GM18858 (cell line): ENCODE measurements at regions not wholly inside any gene's neighbourhood (a gene's known extent, or its start where the extent isn't known, plus 50 kb on each side); places are given as distances from the start of the nearest gene placed in this dataset.
A peak's percentile ranks its signal among the peaks of the same experiment; 100 is the strongest.
"Not testable (repeated sequence)": the region's sequence is repeated elsewhere in the genome, so short reads cannot be mapped to it uniquely, and the experiment has no call there.

Experiments used
- ATAC-seq: cut with Tn5 transposase; IDR thresholded peaks from one replicate; pipeline ENCODE4 v1.9.1; 2021; ENCODE audit not compliant: unreplicated experiment

- not testable (repeated sequence) for ATAC-seq
Measured at GRCh38 chr4:68720723-68721122, 50.3 kb upstream of the UGT2B15 start.

DNA sequence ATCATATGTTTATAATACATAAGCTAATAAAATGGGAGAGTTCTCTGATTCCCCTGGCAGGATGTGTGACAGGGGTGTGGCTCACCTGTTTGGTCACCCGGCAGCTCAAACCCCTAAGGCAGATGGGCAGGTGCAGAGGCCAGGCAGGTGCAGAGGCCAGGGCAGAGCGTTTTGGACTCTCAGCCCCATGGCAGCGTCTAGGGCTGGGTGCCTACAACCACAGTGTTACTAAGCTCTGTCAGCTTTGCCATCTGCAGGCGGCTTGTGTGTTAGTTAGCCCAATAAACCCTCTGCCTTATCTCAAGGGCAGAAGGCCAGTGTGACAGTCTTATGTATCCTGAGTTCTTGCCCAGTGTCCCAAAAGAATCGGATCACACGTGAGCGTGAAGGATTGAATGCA lies 54.0 kb upstream of the UGT2B15 start:
- ATAC-seq: no peak

DNA sequence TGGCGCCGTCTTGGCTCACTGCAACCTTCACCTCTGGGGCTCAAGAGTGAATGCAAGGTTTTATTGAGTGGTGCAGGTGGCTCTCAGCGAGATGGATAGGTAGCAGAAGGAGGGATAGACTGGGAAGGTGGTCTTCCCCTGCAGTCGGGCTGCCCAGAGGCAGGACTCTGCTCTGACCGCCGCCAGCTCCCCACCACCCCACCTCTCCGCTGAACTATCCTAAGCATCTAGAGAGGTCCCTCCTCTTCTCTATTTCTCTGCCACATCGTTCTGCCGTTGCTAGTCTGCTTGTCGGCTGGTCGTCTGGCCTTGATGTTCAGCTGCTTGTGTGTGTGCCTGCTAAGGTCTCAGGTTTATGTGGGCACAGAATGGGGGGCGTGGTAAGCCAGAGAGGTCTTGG lies 54.5 kb upstream of the UGT2B15 start:
- no peak for ATAC-seq

- peak; percentile 78 for ATAC-seq
Measured at GRCh38 chr4:68732653-68733466, 62.4 kb upstream of the UGT2B15 start.

DNA sequence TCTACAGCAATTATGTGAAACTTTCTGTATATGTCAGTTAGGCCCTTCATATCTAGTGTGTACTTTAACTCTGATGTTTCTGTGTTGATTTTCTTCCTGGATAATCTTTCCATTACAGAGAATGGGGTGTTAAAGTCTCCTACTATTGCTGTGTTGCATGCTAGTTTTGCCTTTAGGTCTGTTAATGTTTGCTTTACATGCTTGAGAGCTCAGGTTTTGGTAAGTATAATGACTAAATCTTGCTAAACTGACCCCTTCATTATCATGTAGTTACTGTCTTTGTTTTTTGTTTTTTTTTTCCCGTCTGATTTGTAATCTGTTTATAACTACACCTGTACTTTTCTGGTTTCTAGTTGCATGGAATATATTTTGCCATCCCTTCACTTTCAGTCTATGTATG lies 63.6 kb upstream of the UGT2B15 start:
- ATAC-seq: peak; percentile 63

- ATAC-seq: no peak
Measured at GRCh38 chr4:68735106-68735505, 64.7 kb upstream of the UGT2B15 start.

GRCh38 chr4:68736813-68737212 lies 66.4 kb upstream of the UGT2B15 start:
- ATAC-seq: no peak

GRCh38 chr4:68738036-68738435 lies 67.6 kb upstream of the UGT2B15 start:
- no peak for ATAC-seq

DNA sequence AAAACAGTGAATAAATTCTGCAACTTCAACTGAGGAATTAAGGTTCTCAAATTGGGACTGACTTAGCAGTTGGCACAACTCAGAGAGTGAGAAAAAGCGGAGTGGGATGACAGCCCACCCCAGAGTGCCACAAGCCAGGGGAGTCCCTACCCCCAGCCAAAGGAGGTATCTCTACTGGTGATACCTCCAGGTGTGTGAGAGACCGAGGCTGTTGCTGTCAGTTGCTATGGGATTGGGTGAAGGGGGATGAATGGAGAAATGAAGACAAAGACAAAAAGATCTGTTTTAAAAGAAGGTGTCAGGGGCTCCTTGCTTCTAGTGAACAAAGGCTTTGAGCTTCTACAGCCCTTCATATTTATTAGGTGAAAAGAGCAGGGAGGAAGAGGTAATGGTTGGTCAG lies 71.4 kb upstream of the UGT2B10 start:
- no peak for ATAC-seq

GRCh38 chr4:68748181-68748991 lies 67.4 kb upstream of the UGT2B10 start:
- ATAC-seq: no peak

- no peak for ATAC-seq
Measured at GRCh38 chr4:68750555-68750954, 65.2 kb upstream of the UGT2B10 start.

DNA sequence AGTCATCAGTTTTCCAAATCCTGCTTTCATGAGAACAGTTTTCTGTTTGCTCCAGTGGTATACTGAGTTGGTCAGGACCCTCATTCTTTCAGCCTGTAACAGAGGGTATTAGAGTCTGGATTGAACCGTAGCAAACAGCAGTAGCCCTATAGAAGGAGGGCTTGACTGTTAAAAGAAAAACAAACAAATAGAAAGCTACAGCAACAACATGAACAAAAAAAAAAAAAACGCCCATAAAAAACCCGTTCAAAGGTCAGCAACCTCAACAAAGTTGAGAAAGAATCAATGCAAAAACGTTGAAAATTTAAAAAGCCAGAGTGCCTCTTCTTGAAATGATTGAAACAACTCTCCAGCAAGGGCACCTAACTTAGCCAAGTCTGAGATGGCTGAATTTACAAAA lies 64.7 kb upstream of the UGT2B10 start:
- ATAC-seq: no peak

DNA sequence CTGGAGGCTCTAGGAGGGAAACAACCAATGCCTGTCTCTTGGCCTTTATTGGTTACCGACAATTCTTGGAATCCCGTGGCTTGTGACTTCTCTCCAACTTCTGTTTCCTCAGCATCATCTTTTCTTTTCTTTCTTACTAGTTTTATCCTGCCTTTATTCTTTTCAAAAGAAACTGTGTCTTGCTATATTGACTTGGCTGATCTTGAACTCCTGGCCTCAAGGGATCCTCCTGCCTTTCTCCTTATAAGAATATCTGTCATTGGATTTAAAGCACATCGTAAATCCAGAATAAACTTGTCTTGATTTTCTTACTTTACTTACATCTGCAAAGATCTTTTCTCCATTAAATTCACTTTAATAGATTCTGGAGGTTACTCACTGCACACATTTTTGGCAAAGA lies 49.9 kb upstream of the UGT2B10 start:
- no peak for ATAC-seq
